GM23338 (cell line): ENCODE measurements at regions not wholly inside any gene's neighbourhood (a gene's known extent, or its start where the extent isn't known, plus 50 kb on each side); places are given as distances from the start of the nearest gene placed in this dataset.

Source experiments
- ATAC-seq: fragments of 200-7000 bp; cut with Tn5 transposase; 3 replicates; pipeline ENCODE4 v1.9.1; 2020
- DNase-seq: peaks from one replicate; pipeline ENCODE4 v3.0.0-alpha.2; 2015; ENCODE audit warnings: low spot score
- H2AFZ ChIP-seq: fragments of 200-600 bp; sonication (generic); 2 replicates; pipeline ENCODE4 v1.8.0; 2016; ENCODE audit warnings: antibody characterized with exemption, mild to moderate bottlenecking, moderate library complexity
- H3F3A ChIP-seq: fragments of 200-600 bp; sonication (generic); replicated peaks from 2 replicates; pipeline ENCODE4 v1.8.0; 2017; ENCODE audit warnings: antibody characterized with exemption, mixed run types, low read depth
- H3K27ac ChIP-seq: fragments of 200-600 bp; sonication (generic); 2 replicates; pipeline ENCODE4 v1.6.1; 2016; ENCODE audit warnings: low read depth
- H3K27me3 ChIP-seq: fragments of 200-600 bp; sonication (generic); 2 replicates; pipeline ENCODE4 v1.8.0; 2016; ENCODE audit warnings: mild to moderate bottlenecking, mixed run types, moderate library complexity; ENCODE audit not compliant: insufficient read depth
- H3K36me3 ChIP-seq: fragments of 200-600 bp; sonication (generic); 2 replicates; pipeline ENCODE4 v1.8.0; 2016; ENCODE audit warnings: mild to moderate bottlenecking; ENCODE audit not compliant: insufficient read depth
- H3K4me1 ChIP-seq: fragments of 200-600 bp; sonication (generic); 2 replicates; pipeline ENCODE4 v1.8.0; 2016; ENCODE audit warnings: mild to moderate bottlenecking, moderate library complexity; ENCODE audit not compliant: insufficient read depth
- H3K4me2 ChIP-seq: fragments of 200-600 bp; sonication (generic); 2 replicates; pipeline ENCODE4 v1.7.1; 2017; ENCODE audit warnings: mixed run types
- H3K4me3 ChIP-seq: fragments of 200-600 bp; sonication (generic); 2 replicates; pipeline ENCODE4 v1.6.1; 2016; ENCODE audit warnings: mixed run types
- H3K79me2 ChIP-seq: fragments of 200-600 bp; sonication (generic); replicated peaks from 2 replicates; pipeline ENCODE4 v1.8.0; 2017; ENCODE audit warnings: mild to moderate bottlenecking; ENCODE audit not compliant: insufficient read depth
- H3K9me2 ChIP-seq: fragments of 200-600 bp; sonication (generic); 2 replicates; pipeline ENCODE4 v1.8.0; 2017; ENCODE audit not compliant: insufficient read depth
- H4K20me1 ChIP-seq: fragments of 200-600 bp; sonication (generic); replicated peaks from 2 replicates; pipeline ENCODE4 v1.8.0; 2017; ENCODE audit warnings: mild to moderate bottlenecking; ENCODE audit not compliant: insufficient read depth
- H3K27ac Mint-ChIP-seq: 2 replicates; pipeline ENCODE4 v1.8.0; 2020; ENCODE audit warnings: inconsistent platforms, mild to moderate bottlenecking, moderate library complexity, mixed read lengths
- H3K27me3 Mint-ChIP-seq: 3 replicates; pipeline ENCODE4 v1.8.0; 2022; ENCODE audit warnings: low read depth, mild to moderate bottlenecking, moderate library complexity, mixed read lengths, inconsistent platforms; ENCODE audit not compliant: insufficient read depth, poor library complexity
- H3K36me3 Mint-ChIP-seq: 3 replicates; pipeline ENCODE4 v1.8.0; 2021; ENCODE audit warnings: low read depth, mild to moderate bottlenecking, inconsistent platforms, moderate library complexity, mixed read lengths
- H3K4me1 Mint-ChIP-seq: 3 replicates; pipeline ENCODE4 v1.8.0; 2020; ENCODE audit warnings: mild to moderate bottlenecking, inconsistent platforms, mixed read lengths
- H3K4me3 Mint-ChIP-seq: 3 replicates; pipeline ENCODE4 v1.8.0; 2021; ENCODE audit warnings: moderate library complexity, mild to moderate bottlenecking, inconsistent platforms, mixed read lengths
- H3K9me3 Mint-ChIP-seq: 3 replicates; pipeline ENCODE4 v1.8.0; 2020; ENCODE audit warnings: moderate library complexity, mild to moderate bottlenecking, inconsistent platforms, mixed read lengths
- EZH2 ChIP-seq: fragments of 200-600 bp; sonication (generic); IDR thresholded peaks from one replicate; pipeline ENCODE4 v1.8.0; 2017; ENCODE audit warnings: antibody characterized with exemption, mild to moderate bottlenecking, low read depth; ENCODE audit not compliant: unreplicated experiment
- NANOG ChIP-seq: IDR thresholded peaks from 2 replicates; pipeline ENCODE4 v1.6.1; 2016; ENCODE audit warnings: antibody characterized with exemption, borderline replicate concordance
- POLR2AphosphoS5 ChIP-seq: IDR thresholded peaks from 2 replicates; pipeline ENCODE4 v1.6.1; 2016; ENCODE audit warnings: antibody characterized with exemption, low read depth
- STAT1 ChIP-seq: IDR thresholded peaks from one replicate; pipeline ENCODE4 v1.6.1; 2016; ENCODE audit warnings: antibody characterized with exemption; ENCODE audit not compliant: unreplicated experiment
- TF ChIP-seq, protein P1 (sequence below): fragments of 250-450 bp; sonication (Bioruptor Pico); IDR thresholded peaks from 2 replicates; pipeline ENCODE4 v1.5.0; 2020; ENCODE audit warnings: mild to moderate bottlenecking, moderate library complexity
- TF ChIP-seq, protein P2 (sequence below): IDR thresholded peaks from one replicate; pipeline ENCODE4 v1.6.1; 2018; ENCODE audit warnings: antibody characterized with exemption; ENCODE audit not compliant: unreplicated experiment
- TF ChIP-seq, protein P3 (sequence below): IDR thresholded peaks from 2 replicates; pipeline ENCODE4 v1.6.1; 2016; ENCODE audit warnings: antibody characterized with exemption

DNA sequence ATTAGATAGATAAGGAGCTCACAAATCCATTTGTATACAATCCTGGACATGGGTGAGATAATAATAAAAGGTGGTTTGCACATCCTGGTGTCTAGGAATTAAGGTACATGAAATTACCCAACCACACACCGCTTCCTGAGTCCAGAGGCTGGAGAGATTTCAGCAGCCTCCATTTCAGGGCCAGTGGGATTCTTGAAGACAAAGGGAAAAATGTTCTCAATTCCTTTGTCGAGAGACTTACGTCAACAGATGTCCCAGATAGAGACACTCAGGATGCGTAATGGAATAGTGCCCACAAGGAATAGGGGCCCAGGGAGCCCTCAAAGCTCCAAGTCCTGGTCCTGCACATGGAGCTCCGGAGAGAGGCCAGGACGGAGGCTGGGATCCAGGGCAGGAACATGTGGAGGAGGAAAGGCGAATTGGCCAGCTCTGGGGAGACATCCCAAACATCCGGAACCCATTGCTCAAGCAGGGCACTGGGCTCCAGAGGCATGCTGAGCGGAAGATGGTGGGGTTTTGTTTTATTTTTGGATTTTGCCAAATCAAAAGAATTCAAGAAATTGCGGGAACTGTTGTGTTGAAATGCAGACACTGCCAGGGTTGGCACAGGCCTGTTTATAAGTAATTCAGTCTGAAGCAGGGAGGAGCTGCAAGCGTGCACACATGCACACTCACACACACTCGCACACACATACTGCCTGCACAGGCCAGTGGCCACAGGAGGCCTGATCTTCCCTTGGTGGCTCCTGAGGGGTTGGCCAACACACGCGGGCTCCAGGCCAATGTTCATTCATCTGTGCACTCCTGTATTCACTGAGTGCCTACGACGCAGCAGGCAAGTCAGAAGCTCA, 97.2 kb downstream of the NOG start:
- H3K79me2 ChIP-seq: no peaks in the 10 kb centered on the region
- no peaks in the 10 kb centered on the region for H3K9me2 ChIP-seq
- H3K27ac ChIP-seq: no peak overlapping the region
- peak overlapping the region; percentile 38; the same call in 1 of the 2 replicates for H2AFZ ChIP-seq
- no peak for DNase-seq
- Mint-ChIP-seq H3K27ac (no peak overlapping the region), H3K36me3 (no peaks in the 10 kb centered on the region), H3K4me3 (no peak overlapping the region), H3K9me3 (no peaks in the 10 kb centered on the region; the same call in 2 of the 3 replicates), H3K4me1 (no peaks in the 10 kb centered on the region), H3K27me3 (peaks cover 3% of the 10 kb centered on the region)
- no peak overlapping the region for H3K4me2 ChIP-seq
- TF ChIP-seq STAT1: no peak
- TF ChIP-seq NANOG: no peak
- no peak for TF ChIP-seq POLR2AphosphoS5
- TF ChIP-seq, protein P1, sequence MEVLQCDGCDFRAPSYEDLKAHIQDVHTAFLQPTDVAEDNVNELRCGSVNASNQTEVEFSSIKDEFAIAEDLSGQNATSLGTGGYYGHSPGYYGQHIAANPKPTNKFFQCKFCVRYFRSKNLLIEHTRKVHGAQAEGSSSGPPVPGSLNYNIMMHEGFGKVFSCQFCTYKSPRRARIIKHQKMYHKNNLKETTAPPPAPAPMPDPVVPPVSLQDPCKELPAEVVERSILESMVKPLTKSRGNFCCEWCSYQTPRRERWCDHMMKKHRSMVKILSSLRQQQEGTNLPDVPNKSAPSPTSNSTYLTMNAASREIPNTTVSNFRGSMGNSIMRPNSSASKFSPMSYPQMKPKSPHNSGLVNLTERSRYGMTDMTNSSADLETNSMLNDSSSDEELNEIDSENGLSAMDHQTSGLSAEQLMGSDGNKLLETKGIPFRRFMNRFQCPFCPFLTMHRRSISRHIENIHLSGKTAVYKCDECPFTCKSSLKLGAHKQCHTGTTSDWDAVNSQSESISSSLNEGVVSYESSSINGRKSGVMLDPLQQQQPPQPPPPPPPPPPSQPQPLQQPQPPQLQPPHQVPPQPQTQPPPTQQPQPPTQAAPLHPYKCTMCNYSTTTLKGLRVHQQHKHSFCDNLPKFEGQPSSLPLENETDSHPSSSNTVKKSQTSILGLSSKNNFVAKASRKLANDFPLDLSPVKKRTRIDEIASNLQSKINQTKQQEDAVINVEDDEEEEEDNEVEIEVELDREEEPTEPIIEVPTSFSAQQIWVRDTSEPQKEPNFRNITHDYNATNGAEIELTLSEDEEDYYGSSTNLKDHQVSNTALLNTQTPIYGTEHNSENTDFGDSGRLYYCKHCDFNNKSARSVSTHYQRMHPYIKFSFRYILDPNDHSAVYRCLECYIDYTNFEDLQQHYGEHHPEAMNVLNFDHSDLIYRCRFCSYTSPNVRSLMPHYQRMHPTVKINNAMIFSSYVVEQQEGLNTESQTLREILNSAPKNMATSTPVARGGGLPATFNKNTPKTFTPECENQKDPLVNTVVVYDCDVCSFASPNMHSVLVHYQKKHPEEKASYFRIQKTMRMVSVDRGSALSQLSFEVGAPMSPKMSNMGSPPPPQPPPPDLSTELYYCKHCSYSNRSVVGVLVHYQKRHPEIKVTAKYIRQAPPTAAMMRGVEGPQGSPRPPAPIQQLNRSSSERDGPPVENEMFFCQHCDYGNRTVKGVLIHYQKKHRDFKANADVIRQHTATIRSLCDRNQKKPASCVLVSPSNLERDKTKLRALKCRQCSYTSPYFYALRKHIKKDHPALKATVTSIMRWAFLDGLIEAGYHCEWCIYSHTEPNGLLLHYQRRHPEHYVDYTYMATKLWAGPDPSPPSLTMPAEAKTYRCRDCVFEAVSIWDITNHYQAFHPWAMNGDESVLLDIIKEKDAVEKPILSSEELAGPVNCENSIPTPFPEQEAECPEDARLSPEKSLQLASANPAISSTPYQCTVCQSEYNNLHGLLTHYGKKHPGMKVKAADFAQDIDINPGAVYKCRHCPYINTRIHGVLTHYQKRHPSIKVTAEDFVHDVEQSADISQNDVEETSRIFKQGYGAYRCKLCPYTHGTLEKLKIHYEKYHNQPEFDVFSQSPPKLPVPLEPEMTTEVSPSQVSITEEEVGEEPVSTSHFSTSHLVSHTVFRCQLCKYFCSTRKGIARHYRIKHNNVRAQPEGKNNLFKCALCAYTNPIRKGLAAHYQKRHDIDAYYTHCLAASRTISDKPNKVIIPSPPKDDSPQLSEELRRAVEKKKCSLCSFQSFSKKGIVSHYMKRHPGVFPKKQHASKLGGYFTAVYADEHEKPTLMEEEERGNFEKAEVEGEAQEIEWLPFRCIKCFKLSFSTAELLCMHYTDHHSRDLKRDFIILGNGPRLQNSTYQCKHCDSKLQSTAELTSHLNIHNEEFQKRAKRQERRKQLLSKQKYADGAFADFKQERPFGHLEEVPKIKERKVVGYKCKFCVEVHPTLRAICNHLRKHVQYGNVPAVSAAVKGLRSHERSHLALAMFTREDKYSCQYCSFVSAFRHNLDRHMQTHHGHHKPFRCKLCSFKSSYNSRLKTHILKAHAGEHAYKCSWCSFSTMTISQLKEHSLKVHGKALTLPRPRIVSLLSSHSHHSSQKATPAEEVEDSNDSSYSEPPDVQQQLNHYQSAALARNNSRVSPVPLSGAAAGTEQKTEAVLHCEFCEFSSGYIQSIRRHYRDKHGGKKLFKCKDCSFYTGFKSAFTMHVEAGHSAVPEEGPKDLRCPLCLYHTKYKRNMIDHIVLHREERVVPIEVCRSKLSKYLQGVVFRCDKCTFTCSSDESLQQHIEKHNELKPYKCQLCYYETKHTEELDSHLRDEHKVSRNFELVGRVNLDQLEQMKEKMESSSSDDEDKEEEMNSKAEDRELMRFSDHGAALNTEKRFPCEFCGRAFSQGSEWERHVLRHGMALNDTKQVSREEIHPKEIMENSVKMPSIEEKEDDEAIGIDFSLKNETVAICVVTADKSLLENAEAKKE (CRISPR knock-in tag): no peak
- TF ChIP-seq EZH2: no peak
- TF ChIP-seq, protein P2, sequence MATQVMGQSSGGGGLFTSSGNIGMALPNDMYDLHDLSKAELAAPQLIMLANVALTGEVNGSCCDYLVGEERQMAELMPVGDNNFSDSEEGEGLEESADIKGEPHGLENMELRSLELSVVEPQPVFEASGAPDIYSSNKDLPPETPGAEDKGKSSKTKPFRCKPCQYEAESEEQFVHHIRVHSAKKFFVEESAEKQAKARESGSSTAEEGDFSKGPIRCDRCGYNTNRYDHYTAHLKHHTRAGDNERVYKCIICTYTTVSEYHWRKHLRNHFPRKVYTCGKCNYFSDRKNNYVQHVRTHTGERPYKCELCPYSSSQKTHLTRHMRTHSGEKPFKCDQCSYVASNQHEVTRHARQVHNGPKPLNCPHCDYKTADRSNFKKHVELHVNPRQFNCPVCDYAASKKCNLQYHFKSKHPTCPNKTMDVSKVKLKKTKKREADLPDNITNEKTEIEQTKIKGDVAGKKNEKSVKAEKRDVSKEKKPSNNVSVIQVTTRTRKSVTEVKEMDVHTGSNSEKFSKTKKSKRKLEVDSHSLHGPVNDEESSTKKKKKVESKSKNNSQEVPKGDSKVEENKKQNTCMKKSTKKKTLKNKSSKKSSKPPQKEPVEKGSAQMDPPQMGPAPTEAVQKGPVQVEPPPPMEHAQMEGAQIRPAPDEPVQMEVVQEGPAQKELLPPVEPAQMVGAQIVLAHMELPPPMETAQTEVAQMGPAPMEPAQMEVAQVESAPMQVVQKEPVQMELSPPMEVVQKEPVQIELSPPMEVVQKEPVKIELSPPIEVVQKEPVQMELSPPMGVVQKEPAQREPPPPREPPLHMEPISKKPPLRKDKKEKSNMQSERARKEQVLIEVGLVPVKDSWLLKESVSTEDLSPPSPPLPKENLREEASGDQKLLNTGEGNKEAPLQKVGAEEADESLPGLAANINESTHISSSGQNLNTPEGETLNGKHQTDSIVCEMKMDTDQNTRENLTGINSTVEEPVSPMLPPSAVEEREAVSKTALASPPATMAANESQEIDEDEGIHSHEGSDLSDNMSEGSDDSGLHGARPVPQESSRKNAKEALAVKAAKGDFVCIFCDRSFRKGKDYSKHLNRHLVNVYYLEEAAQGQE: no peak
- TF ChIP-seq, protein P3, sequence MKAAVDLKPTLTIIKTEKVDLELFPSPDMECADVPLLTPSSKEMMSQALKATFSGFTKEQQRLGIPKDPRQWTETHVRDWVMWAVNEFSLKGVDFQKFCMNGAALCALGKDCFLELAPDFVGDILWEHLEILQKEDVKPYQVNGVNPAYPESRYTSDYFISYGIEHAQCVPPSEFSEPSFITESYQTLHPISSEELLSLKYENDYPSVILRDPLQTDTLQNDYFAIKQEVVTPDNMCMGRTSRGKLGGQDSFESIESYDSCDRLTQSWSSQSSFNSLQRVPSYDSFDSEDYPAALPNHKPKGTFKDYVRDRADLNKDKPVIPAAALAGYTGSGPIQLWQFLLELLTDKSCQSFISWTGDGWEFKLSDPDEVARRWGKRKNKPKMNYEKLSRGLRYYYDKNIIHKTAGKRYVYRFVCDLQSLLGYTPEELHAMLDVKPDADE: no peak
- no peaks in the 10 kb centered on the region for H4K20me1 ChIP-seq
- H3K4me3 ChIP-seq: no peak overlapping the region
- H3F3A ChIP-seq: no peaks in the 10 kb centered on the region
- no peaks in the 10 kb centered on the region for H3K4me1 ChIP-seq
- H3K36me3 ChIP-seq: no peaks in the 10 kb centered on the region
- ATAC-seq: no peak
- no peaks in the 10 kb centered on the region for H3K27me3 ChIP-seq
